ENCODE measurements at regions not wholly inside any gene's neighbourhood (a gene's known extent, or its start where the extent isn't known, plus 50 kb on each side); places are given as distances from the start of the nearest gene placed in this dataset.

DNA sequence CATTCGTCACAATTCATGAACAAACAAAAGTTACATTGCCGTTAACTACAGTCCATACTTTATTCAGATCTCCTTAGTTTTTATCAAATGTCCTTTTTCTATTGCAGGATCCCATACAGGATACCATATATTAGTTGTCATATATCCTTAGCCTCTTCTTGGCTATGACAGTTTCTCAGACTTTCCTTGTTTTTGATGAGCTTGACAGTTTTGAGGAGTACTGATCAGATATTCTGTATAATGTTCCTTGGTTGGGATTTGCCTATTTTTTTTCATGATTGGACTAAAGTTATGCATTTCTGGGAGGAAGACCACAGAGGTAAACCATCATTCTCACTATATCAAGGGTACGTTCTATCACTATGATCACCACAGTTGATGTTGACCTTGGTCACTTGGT is 1627.4 kb upstream of the C9orf72 start:
- no peak for TF ChIP-seq POLR2A (IDR thresholded peaks at IDR 0.05)
- TF ChIP-seq, protein P1, sequence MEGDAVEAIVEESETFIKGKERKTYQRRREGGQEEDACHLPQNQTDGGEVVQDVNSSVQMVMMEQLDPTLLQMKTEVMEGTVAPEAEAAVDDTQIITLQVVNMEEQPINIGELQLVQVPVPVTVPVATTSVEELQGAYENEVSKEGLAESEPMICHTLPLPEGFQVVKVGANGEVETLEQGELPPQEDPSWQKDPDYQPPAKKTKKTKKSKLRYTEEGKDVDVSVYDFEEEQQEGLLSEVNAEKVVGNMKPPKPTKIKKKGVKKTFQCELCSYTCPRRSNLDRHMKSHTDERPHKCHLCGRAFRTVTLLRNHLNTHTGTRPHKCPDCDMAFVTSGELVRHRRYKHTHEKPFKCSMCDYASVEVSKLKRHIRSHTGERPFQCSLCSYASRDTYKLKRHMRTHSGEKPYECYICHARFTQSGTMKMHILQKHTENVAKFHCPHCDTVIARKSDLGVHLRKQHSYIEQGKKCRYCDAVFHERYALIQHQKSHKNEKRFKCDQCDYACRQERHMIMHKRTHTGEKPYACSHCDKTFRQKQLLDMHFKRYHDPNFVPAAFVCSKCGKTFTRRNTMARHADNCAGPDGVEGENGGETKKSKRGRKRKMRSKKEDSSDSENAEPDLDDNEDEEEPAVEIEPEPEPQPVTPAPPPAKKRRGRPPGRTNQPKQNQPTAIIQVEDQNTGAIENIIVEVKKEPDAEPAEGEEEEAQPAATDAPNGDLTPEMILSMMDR (IDR thresholded peaks at IDR 0.05) = no peak
